ENCODE measurements at regions not wholly inside any gene's neighbourhood (a gene's known extent, or its start where the extent isn't known, plus 50 kb on each side); places are given as distances from the start of the nearest gene placed in this dataset.
"Not testable (repeated sequence)": the region's sequence is repeated elsewhere in the genome, so short reads cannot be mapped to it uniquely, and the experiment has no call there.

DNA sequence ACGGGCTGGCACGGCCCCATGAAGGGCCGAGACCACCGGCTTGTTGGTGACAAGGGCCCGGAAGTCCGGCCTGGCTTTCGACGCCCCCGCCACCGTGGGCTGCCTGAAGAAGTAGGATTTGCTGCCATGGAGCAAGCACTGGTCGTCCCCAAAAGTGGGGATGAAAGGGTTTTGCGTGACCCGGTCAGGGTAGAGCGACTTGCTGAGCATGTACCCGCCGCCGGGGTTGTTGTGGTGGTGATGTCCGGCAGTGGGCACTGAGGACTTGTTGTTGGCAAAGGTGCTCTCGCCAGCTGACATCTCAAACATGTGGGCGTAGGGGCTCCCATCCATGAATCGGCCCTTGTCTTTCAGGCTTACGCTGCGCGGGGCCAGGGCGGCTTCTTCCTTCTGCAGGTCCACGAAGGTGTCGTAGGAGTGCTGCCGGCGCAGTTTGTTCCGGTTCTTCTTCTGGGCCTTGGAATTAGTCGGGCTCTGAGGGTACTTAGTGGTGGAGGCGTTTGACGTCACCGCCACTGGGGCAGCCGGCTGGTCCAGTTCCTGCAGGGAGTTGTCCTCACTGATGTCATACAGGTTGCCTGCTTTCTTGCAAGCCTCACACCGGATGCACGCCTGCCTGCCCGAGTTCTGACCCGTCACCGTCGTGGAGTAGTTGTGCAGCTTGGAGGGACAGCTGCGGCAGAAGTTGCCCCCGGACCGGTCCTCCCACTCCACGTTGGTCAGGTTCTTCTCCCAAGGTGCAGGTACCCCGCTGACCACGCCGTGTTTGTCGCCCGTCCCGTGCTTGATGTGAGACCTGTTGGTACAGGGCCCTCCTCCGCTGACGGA, 366.6 kb downstream of the EMP1 start:
- no peak for DNase-seq (ENCODE audit: low spot score)

DNA sequence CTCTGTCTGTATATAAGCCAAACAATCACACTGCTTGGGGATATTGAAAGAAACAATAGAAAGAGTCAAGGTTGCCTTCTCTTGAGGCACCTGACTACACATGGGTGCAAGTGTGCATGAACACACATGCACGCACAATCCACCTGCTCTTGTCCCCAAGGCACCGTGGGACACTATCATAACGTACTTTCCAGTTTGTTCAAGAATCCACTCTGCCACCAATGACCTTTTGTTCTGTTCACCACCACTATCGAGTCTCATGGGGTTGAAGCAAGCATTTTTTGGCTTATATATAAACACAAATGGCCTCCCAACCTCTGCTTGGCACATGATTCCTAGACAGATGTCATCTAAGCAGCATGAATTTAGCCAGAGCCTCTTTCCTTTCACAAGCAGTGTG, 365.4 kb downstream of the EMP1 start:
- DNase-seq (ENCODE audit: low spot score) = no peak

GRCh38 chr12:13559318-13559978, 362.9 kb downstream of the EMP1 start:
- DNase-seq (ENCODE audit: low spot score) = no peak

- DNase-seq (ENCODE audit: low spot score) = no peak
Measured at GRCh38 chr12:13552830-13553229, 356.3 kb downstream of the EMP1 start.

DNA sequence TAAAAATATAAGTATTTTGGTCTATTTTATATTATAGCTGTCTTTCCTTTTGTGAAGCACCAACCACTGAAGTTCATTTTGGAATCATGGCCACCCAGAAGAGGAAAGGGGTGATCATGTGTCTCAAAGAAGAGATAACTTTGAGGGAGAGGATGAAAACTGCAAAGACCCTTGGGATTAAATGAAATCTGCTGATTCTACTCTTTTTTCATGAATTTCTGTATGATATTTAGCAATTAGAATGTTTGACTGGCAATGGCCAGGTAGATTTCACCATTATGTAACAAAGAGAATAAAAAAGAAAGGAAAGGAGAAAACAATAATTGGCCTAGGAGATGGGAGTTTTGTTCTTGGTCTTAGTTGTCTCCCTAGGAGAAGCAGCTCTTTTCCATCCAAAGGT, 350.8 kb downstream of the EMP1 start:
- no peak for DNase-seq (ENCODE audit: low spot score)

DNA sequence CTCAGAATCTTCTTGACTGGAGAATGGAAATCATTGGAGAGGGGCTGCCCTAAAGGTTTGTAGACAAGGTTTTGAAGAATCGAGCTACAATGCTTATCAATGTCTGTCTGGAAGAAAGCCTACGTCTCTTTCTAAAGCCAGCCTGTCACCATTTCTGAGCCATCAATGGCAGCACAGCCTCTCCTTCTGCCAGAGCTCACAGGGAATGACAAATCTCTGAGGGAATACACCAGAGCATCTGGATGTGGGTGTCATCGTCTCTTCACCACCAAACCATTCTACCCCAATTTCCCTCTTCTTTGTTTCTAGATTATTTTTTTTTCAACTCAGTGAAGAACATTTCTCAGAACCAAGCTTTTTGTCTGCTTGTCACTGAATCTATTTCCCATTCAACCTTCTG, 349.7 kb downstream of the EMP1 start:
- no peak for DNase-seq (ENCODE audit: low spot score)

GRCh38 chr12:13539051-13539450, 342.5 kb downstream of the EMP1 start:
- no peak for DNase-seq (ENCODE audit: low spot score)

DNA sequence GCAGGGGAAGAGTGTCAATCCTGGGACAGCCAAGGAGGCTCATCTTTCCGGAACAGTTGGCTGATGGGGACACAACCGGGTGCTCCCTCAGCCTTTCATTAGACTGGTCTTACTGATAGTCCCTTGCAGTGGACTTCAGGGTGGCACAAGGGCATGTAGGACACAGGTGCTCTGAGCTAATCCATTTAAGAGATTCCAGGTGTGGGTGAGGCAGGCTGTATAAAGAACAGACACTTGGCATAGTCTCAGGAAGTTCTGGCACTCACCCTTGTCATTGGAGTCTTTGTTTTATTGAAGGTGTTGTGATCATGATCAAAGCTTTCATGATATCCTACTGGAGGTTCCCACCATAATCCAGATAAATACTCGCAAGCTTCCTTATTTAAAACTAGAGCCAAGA, 341.6 kb downstream of the EMP1 start:
- DNase-seq (ENCODE audit: low spot score) = no peak

GRCh38 chr12:13537623-13538022, 341.1 kb downstream of the EMP1 start:
- no peak for DNase-seq (ENCODE audit: low spot score)

DNA sequence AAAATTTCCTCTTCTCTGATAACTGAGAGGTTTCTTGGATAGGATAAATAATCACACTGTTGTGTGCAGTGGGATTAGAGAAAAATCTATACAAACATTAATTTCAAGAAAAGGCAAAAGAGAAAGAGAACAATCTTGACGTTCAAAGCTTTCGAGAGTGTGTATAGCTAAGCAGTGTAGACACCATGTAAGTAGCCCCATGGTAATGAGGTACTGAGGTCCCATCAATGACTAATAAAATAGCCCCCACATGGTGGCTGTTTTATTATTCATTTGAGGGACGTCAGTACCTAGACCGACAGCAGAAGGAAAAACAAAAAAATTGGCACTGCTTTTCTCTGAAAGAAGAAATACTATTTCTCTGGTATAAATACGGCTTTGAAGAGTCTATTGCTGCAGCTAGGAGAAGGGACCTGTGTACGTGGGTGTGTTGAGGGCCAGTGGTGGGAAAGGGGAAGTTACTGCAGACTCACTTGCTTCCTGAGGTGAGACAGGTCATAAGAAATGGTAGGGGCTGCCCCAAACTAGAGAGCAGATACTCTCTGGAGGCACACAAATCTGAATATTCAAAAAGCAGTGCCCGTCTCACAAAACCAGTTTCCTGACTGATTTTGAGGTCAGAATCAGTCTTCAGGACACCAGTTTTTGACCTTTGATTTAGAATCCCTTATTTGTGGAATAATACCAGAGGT, 339.8 kb downstream of the EMP1 start:
- DNase-seq (ENCODE audit: low spot score) = no peak

DNA sequence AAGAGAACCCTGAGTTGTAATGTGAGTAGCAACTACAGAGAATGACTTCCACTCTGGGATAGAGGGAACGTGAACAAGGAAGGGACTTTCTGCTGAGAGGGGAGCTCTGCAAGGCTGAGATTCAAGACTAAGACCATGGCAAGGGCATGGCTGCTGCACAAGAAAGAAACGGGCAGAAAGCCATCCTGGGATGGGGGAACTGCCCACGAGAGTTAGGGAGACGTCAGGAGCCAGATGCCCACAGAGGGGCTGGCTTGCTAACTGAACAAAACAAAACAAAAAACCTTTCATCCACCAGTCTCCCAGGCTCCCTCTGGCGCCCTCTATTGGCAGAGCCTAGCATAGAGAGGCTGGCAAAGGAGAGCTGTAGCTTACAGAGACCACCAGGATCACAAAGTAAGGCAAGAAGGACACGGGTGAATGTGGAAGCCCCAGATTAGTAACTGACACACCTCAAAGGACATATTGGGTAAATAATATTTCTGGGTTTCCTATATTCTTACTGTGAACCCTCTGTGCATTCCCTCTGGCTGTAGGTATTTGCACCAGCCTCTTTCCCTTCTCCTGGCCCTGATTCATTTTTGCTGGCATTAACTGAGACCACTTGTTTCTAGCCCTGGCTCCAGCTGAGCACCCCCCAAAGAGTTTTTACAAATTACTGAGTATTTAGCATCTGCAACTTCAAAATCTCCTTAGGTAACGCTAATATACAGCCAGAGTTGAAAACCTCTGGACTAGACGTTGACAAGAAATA, 338.3 kb downstream of the EMP1 start:
- DNase-seq (ENCODE audit: low spot score) = peak; percentile 82

- DNase-seq (ENCODE audit: low spot score) = no peak
Measured at GRCh38 chr12:13534242-13534641, 337.7 kb downstream of the EMP1 start.

DNA sequence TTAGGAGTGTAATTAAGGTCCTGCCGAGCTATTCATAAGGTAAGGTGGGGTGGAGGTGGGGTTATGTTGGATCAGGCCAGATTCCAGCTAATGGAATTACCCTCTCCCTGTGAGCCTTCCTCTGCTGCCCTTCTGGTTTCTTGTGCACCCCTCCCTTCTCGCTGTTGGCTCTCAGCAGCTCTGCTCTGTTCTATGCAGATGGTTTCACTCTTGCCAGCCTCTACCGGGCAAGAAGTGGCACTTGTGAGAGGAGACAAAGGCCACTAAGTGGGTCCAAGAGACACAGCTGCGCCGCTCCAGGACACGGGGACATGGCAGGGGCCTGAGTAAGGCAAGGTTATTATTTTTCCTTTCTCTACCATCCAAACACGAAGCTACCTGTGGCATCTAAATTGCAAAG, 334.4 kb downstream of the EMP1 start:
- peak; percentile 31 for DNase-seq (ENCODE audit: low spot score)

DNA sequence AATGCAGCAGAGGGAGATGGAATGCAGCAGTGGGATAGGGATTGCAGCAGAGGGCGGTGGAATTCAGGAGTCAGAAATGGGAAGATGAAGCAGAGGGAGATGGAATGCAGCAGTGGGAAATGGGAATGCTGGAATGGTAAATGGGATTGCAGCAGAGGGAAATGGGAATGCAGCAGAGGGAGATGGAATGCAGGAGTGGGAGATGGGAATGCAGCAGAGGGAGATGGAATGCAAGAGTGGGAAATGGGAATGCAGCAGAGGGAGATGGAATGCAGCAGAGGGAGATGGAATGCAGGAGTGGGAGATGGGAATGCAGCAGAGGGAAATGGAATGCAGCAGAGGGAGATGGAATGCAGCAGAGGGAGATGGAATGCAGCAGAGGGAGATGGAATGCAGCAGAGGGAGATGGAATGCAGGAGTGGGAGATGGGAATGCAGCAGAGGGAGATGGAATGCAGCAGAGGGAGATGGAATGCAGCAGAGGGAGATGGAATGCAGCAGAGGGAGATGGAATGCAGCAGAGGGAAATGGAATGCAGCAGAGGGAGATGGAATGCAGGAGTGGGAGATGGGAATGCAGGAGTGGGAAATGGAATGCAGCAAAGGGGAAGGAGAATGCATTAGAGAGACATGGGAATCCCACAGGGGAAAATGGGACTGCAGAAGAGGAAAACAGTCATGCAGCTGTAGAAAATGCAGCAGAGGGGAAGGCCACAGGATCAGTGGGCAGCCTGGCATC, 329.8 kb downstream of the EMP1 start:
- DNase-seq (ENCODE audit: low spot score) = not testable (repeated sequence)

GRCh38 chr12:13523536-13524307, 327.2 kb downstream of the EMP1 start:
- DNase-seq (ENCODE audit: low spot score) = no peak

DNA sequence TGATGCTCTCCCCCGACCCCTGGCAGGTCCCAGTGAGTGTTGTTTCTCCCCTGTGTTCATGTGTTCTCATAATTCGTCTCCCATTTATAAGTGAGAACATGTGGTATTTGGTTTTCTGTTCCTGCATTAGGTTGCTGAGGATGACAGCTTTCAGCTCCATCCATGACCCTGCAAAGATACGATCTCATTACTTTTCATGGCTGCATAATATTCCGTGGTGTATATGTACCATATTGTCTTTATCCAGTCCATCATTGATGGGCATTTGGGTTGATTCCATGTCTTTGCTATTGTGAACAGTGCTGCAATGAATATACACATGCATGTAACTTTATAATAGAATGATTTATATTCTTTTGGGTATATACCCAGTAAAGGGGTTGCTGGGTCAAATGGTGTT, 321.5 kb downstream of the EMP1 start:
- not testable (repeated sequence) for DNase-seq (ENCODE audit: low spot score)

GRCh38 chr12:13509740-13510139, 313.2 kb downstream of the EMP1 start:
- no peak for DNase-seq (ENCODE audit: low spot score)

DNA sequence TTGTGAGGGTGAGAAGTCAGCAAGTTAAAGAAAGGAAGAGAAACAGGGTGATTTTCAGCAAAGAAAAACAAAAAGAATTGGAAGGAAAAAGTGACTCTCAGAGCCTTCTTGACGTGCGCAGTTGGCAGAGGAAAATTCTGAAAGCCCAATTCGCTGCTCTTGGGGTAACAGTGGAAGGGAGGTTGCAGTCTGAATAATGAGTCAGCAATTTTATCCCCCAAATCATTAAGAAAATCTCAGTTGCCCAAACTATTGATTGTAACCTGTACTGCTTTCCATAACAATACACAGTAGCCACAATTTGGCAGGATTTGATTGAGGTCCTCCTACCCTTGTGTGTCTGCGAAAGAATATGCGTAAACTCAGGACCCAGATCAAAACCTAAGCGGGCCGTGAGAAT, 309.1 kb downstream of the EMP1 start:
- no peak for DNase-seq (ENCODE audit: low spot score)

- no peak for DNase-seq (ENCODE audit: low spot score)
Measured at GRCh38 chr12:13505224-13505623, 308.7 kb downstream of the EMP1 start.

DNA sequence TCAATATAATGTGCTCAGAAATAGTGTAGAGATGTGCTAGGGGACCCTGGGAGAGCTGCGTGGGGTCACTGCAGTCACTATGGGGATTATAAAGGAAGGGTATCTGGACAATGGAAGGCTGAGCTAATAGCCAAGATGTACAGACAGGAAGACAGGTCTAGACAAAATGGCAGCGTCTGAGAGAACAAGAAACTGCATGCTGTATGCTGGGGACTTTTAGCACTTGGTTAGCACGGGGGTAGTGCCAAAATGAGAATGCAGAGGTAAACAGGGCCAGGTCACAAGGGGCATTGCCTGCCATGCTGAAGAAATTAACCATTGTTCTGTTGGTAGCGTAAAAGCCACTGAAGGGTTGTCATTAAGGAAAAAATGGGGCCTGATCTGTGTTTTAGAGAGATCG, 308.2 kb downstream of the EMP1 start:
- DNase-seq (ENCODE audit: low spot score) = no peak

DNA sequence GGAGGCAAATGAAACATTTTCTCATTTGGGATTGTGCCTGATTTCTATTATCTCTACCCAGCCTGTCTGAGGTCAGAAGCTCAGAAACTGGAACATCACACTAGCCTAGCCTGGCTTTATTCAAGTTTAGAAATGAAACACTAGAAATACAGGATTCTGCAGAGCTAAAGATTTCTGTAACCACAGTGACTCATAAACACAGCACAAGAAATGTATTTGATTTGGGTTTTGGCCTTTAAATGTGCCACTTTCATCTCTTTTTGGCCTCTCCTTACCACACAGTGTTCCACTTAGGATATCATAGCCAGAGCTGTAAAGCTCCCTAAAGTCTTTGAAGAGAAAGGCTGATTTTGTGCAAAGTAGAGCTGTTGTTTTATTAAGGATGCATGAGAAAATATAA, 307.5 kb downstream of the EMP1 start:
- DNase-seq (ENCODE audit: low spot score) = no peak

All from pons (tissue), 1 donor.